DMS53 treated with DMSO at 0.1 percent for 48 hours (cell line): ENCODE measurements at regions not wholly inside any gene's neighbourhood (a gene's known extent, or its start where the extent isn't known, plus 50 kb on each side); places are given as distances from the start of the nearest gene placed in this dataset.

Experiments
- DNase-seq: peaks from one replicate; lab custom pipeline; 2025; ENCODE audit not compliant: unreplicated experiment; lab: John Stamatoyannopoulos, UW

GRCh38 chr1:234869182-234870019 is 259.2 kb downstream of the TOMM20 start:
- DNase-seq = no peak

- DNase-seq = no peak
Observed at GRCh38 chr1:234868296-234869147, 258.5 kb upstream of the IRF2BP2 start.

- no peak for DNase-seq
Observed at GRCh38 chr1:234866007-234866866, 256.3 kb upstream of the IRF2BP2 start.

- DNase-seq = no peak
Observed at GRCh38 chr1:234865171-234866006, 255.4 kb upstream of the IRF2BP2 start.

GRCh38 chr1:234864116-234864515 is 254.1 kb upstream of the IRF2BP2 start:
- no peak for DNase-seq

GRCh38 chr1:234863551-234863971 is 253.6 kb upstream of the IRF2BP2 start:
- DNase-seq = no peak

- DNase-seq = no peak
Observed at GRCh38 chr1:234862944-234863515, 253.1 kb upstream of the IRF2BP2 start.

GRCh38 chr1:234862360-234862943 is 252.5 kb upstream of the IRF2BP2 start:
- no peak for DNase-seq

GRCh38 chr1:234861761-234862160 is 251.8 kb upstream of the IRF2BP2 start:
- no peak for DNase-seq

- no peak for DNase-seq
Observed at GRCh38 chr1:234861024-234861620, 251.1 kb upstream of the IRF2BP2 start.

- no peak for DNase-seq
Observed at GRCh38 chr1:234858722-234859121, 248.7 kb upstream of the IRF2BP2 start.

- no peak for DNase-seq
Observed at GRCh38 chr1:234856845-234857245, 246.9 kb upstream of the IRF2BP2 start.

GRCh38 chr1:234855851-234856250 is 245.9 kb upstream of the IRF2BP2 start:
- DNase-seq = no peak

GRCh38 chr1:234854645-234855039 is 244.7 kb upstream of the IRF2BP2 start:
- DNase-seq = no peak

GRCh38 chr1:234853906-234854644 is 244.1 kb upstream of the IRF2BP2 start:
- no peak for DNase-seq

GRCh38 chr1:234852659-234853058 is 242.7 kb upstream of the IRF2BP2 start:
- DNase-seq = no peak

GRCh38 chr1:234851450-234852438 is 241.8 kb upstream of the IRF2BP2 start:
- no peak for DNase-seq
